Pancreas (tissue), 10 donors: ENCODE measurements at regions not wholly inside any gene's neighbourhood (a gene's known extent, or its start where the extent isn't known, plus 50 kb on each side); places are given as distances from the start of the nearest gene placed in this dataset.

Source experiments
- ATAC-seq, 4 donors: fragments of 200-7000 bp; cut with Tn5 transposase; one replicate each; pipeline versions ENCODE4 v1.8.0 to v1.9.1; 2020; ENCODE audit warnings: mild to moderate bottlenecking in 4 of 4, moderate library complexity in 4 of 4
- DNase-seq, 6 donors: peaks; one replicate each; pipeline ENCODE4 v3.0.0-alpha.2; 2020
- FAIRE-seq: peaks from 2 replicates; lab custom pipeline; 2012; peaks lifted over from hg19 to GRCh38; lab: Jason Lieb, UNC
- H3K27ac ChIP-seq, 4 donors: fragments of 200-600 bp; sonication (generic); 1 replicate in 3 of 4; 2 replicates in 1 of 4; pipeline versions ENCODE4 v1.5.0 to v1.8.0; 2020
- H3K27me3 ChIP-seq, 4 donors: fragments of 200-600 bp; one replicate each; pipeline ENCODE4 v1.8.0; 2021
- H3K36me3 ChIP-seq, 3 donors: fragments of 200-600 bp; sonication (generic) in 1 of 3; one replicate each; pipeline versions ENCODE4 v1.5.0 to v1.8.0; 2020 to 2021
- H3K4me1 ChIP-seq, 3 donors: fragments of 200-600 bp; one replicate each; pipeline ENCODE4 v1.8.0; 2021
- H3K4me3 ChIP-seq, 4 donors: fragments of 200-600 bp; sonication (generic) in 2 of 4; one replicate each; pipeline versions ENCODE4 v1.5.0 to v1.8.0; 2020 to 2021
- H3K9me3 ChIP-seq, 4 donors: fragments of 200-600 bp; one replicate each; pipeline ENCODE4 v1.8.0; 2021
- WGBS, 2 donors: extraction: QIAGEN DNeasy Blood & Tissue Kit; methylation state at CpG; one replicate each; pipeline ENCODE4 v1.1.7; 2013; 5-methylcytosine and 5-hydroxymethylcytosine counted together
- intact Hi-C, 3 donors: fragments of 100-400 bp; cut with DNase I; formaldehyde crosslinking; loops; one replicate each; pipeline versions ENCODE4 v1.11.1 to v1.14.2; 2022
- TF ChIP-seq, protein P1 (sequence below), 4 donors: fragments of 200-600 bp; sonication (generic) in 3 of 4; IDR thresholded peaks; one replicate each; pipeline versions ENCODE4 v1.5.0 to v1.8.0; 2021; ENCODE audit warnings: antibody characterized with exemption in 4 of 4
- donor health status: healthy with polysubstance abuse.
- donor health status: DM: no; HTN: no; CAD: no; lungs with moderate emphysema.
- donor health status: DM: no; HTN: no; CAD: no.
- donor health status: control.
- donor health status: control.
- donor health status: Bipolar disorder and iron deficiency.
- donor health status: DM: yes; HTN: yes; CAD: no.
- donor health status: DM: no; HTN: no; CAD: no.
- donor health status: DM: no; HTN: no; CAD: no.
- donor health status: DM: yes; HTN: yes; CAD: no.

DNA sequence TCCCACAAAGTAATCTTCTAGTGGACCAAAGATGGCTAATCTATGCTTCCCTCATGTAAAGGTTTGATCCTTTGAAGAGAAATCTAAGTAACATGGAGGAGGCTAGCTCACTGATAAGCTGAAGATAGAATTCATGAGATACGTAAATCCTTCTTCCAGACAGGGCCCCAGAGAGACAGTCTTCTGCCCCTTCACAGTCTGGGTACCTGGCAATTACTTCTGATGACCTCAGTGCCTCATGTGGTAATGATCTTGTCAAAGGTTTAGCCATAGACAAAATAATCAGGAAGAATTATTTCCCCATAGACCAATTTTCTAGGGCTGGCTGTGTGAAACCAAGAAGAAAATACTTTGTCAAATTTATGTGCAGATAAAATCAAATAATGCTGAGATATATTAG lies 495.8 kb downstream of the METTL4 start:
- no peaks in the 10 kb centered on the region for H3K27me3 ChIP-seq

DNA sequence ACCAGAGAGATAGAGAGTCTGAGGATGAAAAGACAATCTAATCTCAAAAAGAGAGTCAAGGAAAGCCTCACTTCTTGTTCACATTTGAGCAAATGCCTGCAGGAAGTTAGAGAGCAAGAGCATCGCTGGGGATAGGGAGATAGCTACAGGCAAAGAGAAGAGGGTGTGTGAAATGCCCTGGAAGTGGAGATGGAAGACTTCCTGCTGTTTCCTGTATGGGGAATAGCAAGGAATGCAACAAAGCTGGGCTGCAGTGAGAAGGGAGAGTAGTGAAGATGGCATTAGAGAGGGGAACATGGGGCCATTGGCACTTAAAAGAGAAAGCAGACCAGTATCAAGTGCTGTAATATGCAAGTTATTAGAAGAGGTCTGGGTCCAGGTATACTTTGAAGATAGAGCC lies 488.6 kb downstream of the METTL4 start:
- FAIRE-seq, result no peak
- intact Hi-C loops, result no loop called here
- Histone ChIP-seq H3K36me3 (no peaks in the 10 kb centered on the region), H3K4me1 (no peaks in the 10 kb centered on the region), H3K4me3 (no peak overlapping the region), H3K27ac (no peak overlapping the region), H3K27me3 (no peaks in the 10 kb centered on the region), H3K9me3 (no peaks in the 10 kb centered on the region)
- WGBS, 2 donors, result 68% methylated on average over 1 of the region's 1 CpG
- TF ChIP-seq, protein P1, sequence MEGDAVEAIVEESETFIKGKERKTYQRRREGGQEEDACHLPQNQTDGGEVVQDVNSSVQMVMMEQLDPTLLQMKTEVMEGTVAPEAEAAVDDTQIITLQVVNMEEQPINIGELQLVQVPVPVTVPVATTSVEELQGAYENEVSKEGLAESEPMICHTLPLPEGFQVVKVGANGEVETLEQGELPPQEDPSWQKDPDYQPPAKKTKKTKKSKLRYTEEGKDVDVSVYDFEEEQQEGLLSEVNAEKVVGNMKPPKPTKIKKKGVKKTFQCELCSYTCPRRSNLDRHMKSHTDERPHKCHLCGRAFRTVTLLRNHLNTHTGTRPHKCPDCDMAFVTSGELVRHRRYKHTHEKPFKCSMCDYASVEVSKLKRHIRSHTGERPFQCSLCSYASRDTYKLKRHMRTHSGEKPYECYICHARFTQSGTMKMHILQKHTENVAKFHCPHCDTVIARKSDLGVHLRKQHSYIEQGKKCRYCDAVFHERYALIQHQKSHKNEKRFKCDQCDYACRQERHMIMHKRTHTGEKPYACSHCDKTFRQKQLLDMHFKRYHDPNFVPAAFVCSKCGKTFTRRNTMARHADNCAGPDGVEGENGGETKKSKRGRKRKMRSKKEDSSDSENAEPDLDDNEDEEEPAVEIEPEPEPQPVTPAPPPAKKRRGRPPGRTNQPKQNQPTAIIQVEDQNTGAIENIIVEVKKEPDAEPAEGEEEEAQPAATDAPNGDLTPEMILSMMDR (IDR thresholded peaks at IDR 0.05), result no peak
- no peak for DNase-seq
- ATAC-seq, result no peak

More for the DNA sequence above, 495.8 kb downstream of the METTL4 start:
- no peak for FAIRE-seq
- no peak for DNase-seq
- intact Hi-C loops, result no loop called here
- H3K4me1 ChIP-seq, result no peaks in the 10 kb centered on the region
- WGBS, 2 donors, result 59 to 63% methylated on average over 1 of the region's 1 CpG
- H3K36me3 ChIP-seq, result no peaks in the 10 kb centered on the region
- no peaks in the 10 kb centered on the region for H3K9me3 ChIP-seq
- no peak overlapping the region for H3K27ac ChIP-seq
- no peak overlapping the region for H3K4me3 ChIP-seq
- TF ChIP-seq, protein P1 (IDR thresholded peaks at IDR 0.05), result no peak
- no peak for ATAC-seq

DNA sequence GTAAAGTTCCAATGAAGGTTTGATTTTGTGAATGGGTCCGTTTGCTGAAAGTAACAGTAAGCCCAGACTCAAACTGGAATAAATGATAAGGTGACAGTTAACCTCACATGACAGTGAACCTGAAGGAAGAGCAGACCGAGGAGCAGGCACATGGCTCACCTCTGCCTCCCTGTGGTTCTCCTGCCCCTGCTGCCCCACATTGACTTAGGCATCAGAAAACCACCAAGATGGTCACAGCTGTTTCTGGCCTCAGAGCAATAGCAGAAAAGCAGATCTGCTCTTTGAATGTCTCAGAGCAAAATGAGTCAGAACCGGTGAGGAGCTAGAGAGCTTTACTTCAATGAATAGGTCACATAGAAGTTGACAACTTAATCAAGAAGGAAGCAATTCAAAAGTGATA lies 487.6 kb downstream of the METTL4 start:
- no peaks in the 10 kb centered on the region for H3K9me3 ChIP-seq
- H3K27me3 ChIP-seq, result no peaks in the 10 kb centered on the region
- FAIRE-seq (no peak), DNase-seq (no peak), ATAC-seq (no peak)
- no peaks in the 10 kb centered on the region for H3K4me1 ChIP-seq
- 30 to 37% methylated on average over 3 of the region's 3 CpGs for WGBS, 2 donors
- no peak overlapping the region for H3K4me3 ChIP-seq
- TF ChIP-seq, protein P1 (IDR thresholded peaks at IDR 0.05), result no peak
- no peak overlapping the region for H3K27ac ChIP-seq
- no peaks in the 10 kb centered on the region for H3K36me3 ChIP-seq
- intact Hi-C loops, result no loop called here

DNA sequence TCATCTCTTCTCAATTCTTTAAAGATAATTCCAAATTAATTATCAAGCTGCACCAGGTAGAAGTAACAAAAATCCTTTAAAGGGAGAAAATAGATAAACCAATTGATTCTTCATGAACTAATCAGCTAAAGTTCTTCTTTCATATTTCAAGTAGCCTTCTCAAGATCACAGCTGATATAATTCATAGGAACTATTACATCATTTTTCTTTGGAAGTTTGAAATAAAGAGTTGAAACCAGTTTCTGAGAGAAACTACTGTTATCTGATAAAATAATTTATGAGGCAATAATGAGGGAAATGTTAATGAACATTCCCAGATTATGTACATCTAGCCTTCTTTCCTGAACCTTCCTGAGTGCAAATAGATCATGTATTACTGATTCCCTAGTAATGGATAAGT lies 484.9 kb downstream of the METTL4 start:
- ATAC-seq, result no peak
- DNase-seq, result no peak
- intact Hi-C loops, result no loop called here
- Histone ChIP-seq H3K4me1 (no peaks in the 10 kb centered on the region), H3K36me3 (no peaks in the 10 kb centered on the region), H3K4me3 (no peak overlapping the region), H3K9me3 (no peaks in the 10 kb centered on the region), H3K27me3 (no peaks in the 10 kb centered on the region), H3K27ac (no peak overlapping the region)
- no peak for FAIRE-seq
- TF ChIP-seq, protein P1 (IDR thresholded peaks at IDR 0.05), result no peak

DNA sequence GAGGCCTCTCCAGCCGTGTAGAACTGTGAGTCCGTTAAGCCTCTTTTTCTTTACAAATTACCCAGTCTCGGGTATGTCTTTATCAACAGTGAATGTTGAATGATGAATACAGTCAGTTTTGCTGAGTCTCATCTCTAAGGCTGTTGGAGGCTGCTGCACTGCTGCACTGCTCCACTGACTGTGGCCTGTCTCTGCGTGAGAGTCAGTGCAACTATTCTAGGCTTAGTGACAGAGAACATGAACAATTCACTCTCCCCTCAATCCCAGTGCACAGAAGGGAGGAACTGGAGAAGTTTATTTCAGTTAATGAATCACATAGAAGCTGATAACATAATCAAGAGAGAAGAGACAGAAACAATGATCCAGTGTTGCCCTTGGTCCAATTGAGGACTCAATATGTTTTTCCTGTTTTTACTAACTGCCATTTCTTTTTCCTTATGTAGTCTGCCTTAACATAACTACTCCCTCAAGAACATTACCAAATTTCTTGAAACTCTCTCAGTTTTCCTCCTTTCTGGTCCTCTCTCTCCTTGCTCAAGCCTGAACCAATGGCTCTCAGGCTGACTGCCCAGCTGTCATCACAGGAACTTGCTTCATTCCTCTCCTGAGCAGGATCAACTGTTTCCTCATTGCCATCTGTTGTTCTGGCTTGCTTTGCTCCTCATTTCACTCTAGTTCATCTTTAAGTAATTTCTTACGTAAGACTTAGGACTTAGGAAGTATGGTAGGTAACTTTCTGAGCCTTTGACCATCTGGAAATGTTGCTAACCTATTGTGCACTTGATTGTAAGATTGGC lies 483.2 kb downstream of the METTL4 start:
- Histone ChIP-seq H3K4me3 (no peak overlapping the region), H3K36me3 (no peaks in the 10 kb centered on the region), H3K27ac (no peak overlapping the region), H3K9me3 (no peaks in the 10 kb centered on the region), H3K4me1 (no peaks in the 10 kb centered on the region), H3K27me3 (no peaks in the 10 kb centered on the region)
- intact Hi-C loops, result no loop called here
- DNase-seq, result no peak
- peak in 2 of 4 donors; percentile 27 to 36 for ATAC-seq
- FAIRE-seq, result no peak
- 77 to 89% methylated on average over 5 of the region's 5 CpGs for WGBS, 2 donors
- TF ChIP-seq, protein P1 (IDR thresholded peaks at IDR 0.05), result no peak
